Stimulated activated CD8-positive, alpha-beta memory T cell treated with anti-CD3 and anti-CD28 coated beads, Interleukin-12 subunit alpha, Interleukin-12 subunit beta, amount 100 ng/mL, for 4 hours (primary cell): ENCODE measurements at regions not wholly inside any gene's neighbourhood (a gene's known extent, or its start where the extent isn't known, plus 50 kb on each side); places are given as distances from the start of the nearest gene placed in this dataset.
"Not testable (repeated sequence)": the region's sequence is repeated elsewhere in the genome, so short reads cannot be mapped to it uniquely, and the experiment has no call there.

ENCODE experiments used
- DNase-seq: peaks from one replicate; pipeline ENCODE4 v3.0.0-alpha.2; 2020; ENCODE audit warnings: low read depth

GRCh38 chr17:34024806-34025551 is 230.1 kb upstream of the CCL2 start:
- no peak for DNase-seq

GRCh38 chr17:34030601-34031000 is 224.5 kb upstream of the CCL2 start:
- DNase-seq: not testable (repeated sequence)

GRCh38 chr17:34032305-34032704 is 222.8 kb upstream of the CCL2 start:
- not testable (repeated sequence) for DNase-seq

- DNase-seq: not testable (repeated sequence)
Measured at GRCh38 chr17:34038786-34039185, 216.3 kb upstream of the CCL2 start.

GRCh38 chr17:34039213-34039612 is 215.9 kb upstream of the CCL2 start:
- DNase-seq: not testable (repeated sequence)

GRCh38 chr17:34039759-34040555 is 215.1 kb upstream of the CCL2 start:
- DNase-seq: not testable (repeated sequence)

GRCh38 chr17:34045990-34046389 is 209.1 kb upstream of the CCL2 start:
- DNase-seq: no peak

- no peak for DNase-seq
Measured at GRCh38 chr17:34051046-34051445, 204.0 kb upstream of the CCL2 start.

GRCh38 chr17:34054495-34054894 is 200.6 kb upstream of the CCL2 start:
- DNase-seq: no peak

GRCh38 chr17:34055606-34056005 is 199.5 kb upstream of the CCL2 start:
- no peak for DNase-seq

- DNase-seq: no peak
Measured at GRCh38 chr17:34059423-34060220, 195.5 kb upstream of the CCL2 start.

GRCh38 chr17:34066528-34066927 is 188.6 kb upstream of the CCL2 start:
- DNase-seq: no peak

- DNase-seq: no peak
Measured at GRCh38 chr17:34067011-34067410, 188.1 kb upstream of the CCL2 start.

- DNase-seq: no peak
Measured at GRCh38 chr17:34068571-34068970, 186.5 kb upstream of the CCL2 start.

- DNase-seq: no peak
Measured at GRCh38 chr17:34070712-34071111, 184.4 kb upstream of the CCL2 start.

- DNase-seq: no peak
Measured at GRCh38 chr17:34071886-34072420, 183.1 kb upstream of the CCL2 start.

- DNase-seq: no peak
Measured at GRCh38 chr17:34075076-34075475, 180.0 kb upstream of the CCL2 start.

- no peak for DNase-seq
Measured at GRCh38 chr17:34076743-34077631, 178.1 kb upstream of the CCL2 start.

GRCh38 chr17:34081269-34081668 is 173.8 kb upstream of the CCL2 start:
- no peak for DNase-seq

GRCh38 chr17:34082404-34082803 is 172.7 kb upstream of the CCL2 start:
- DNase-seq: no peak

GRCh38 chr17:34089042-34089441 is 166.0 kb upstream of the CCL2 start:
- not testable (repeated sequence) for DNase-seq
